Naive thymus-derived CD8-positive, alpha-beta T cell (primary cell): ENCODE measurements at regions not wholly inside any gene's neighbourhood (a gene's known extent, or its start where the extent isn't known, plus 50 kb on each side); places are given as distances from the start of the nearest gene placed in this dataset.

ENCODE experiments used
- ATAC-seq, 2 donors: fragments of 150-1000 bp; cut with Tn5 transposase in 1 of 2; sonication (Bioruptor Pico), chemical (Tn5 transposase) in 1 of 2; 1 replicate in 1 of 2; 2 replicates in 1 of 2; pipeline ENCODE4 v1.10.0; 2021; ENCODE audit warnings: mild to moderate bottlenecking in 2 of 2, moderate library complexity in 2 of 2
- POLR2A ChIA-PET: fragments of 350-600 bp; sonication (Branson Sonifier 250); formaldehyde crosslinking; loops from one replicate; lab custom pipeline; 2021; ENCODE audit warnings: antibody characterized with exemption; lab: Charles Lee
- DNase-seq, 10 donors: peaks; one replicate each; pipeline versions ENCODE4 v3.0.0 to v3.0.0-alpha.2; 2020 to 2022
- H3K27ac Mint-ChIP-seq, 10 donors: one replicate each; pipeline ENCODE4 v1.8.0; 2020 to 2022; ENCODE audit warnings: mild to moderate bottlenecking in 10 of 10, mixed read lengths in 10 of 10, moderate library complexity in 4 of 10, inconsistent platforms in 1 of 10
- H3K27me3 Mint-ChIP-seq, 5 donors: one replicate each; pipeline ENCODE4 v1.8.0; 2021 to 2022; ENCODE audit warnings: mixed read lengths in 5 of 5
- H3K36me3 Mint-ChIP-seq, 3 donors: one replicate each; pipeline ENCODE4 v1.8.0; 2020 to 2022; ENCODE audit warnings: mixed read lengths in 3 of 3, mild to moderate bottlenecking in 2 of 3, inconsistent platforms in 1 of 3
- H3K4me1 Mint-ChIP-seq, 4 donors: one replicate each; pipeline ENCODE4 v1.8.0; 2021 to 2022; ENCODE audit warnings: mixed read lengths in 4 of 4
- H3K4me3 Mint-ChIP-seq, 10 donors: one replicate each; pipeline ENCODE4 v1.8.0; 2020 to 2022; ENCODE audit warnings: mild to moderate bottlenecking in 10 of 10, mixed read lengths in 10 of 10, moderate library complexity in 6 of 10, inconsistent platforms in 1 of 10
- H3K9me3 Mint-ChIP-seq, 9 donors: one replicate each; pipeline ENCODE4 v1.8.0; 2020 to 2022; ENCODE audit warnings: mixed read lengths in 9 of 9, mild to moderate bottlenecking in 3 of 9, inconsistent platforms in 1 of 9, moderate library complexity in 1 of 9

DNA sequence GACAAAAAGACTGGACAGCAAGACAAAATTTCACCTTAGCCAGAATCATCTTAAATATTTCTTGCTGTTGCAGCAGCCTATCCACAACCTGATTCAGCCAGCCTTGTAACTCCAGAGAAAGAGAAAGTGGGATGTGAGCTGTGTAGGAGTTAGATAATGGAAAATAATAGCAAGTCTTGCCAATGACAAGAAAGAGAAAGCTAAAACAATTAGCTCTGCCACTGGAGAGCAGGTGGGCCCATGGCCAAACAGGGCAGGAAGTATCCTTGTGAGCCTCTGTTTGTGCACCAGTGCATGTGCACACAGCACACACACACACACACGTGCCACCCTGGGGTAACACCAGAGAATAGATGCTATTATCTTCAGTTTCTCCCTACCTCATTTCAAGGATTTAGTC is 106.0 kb upstream of the CCDC196 start:
- Mint-ChIP-seq H3K4me1 (no peaks in the 10 kb centered on the region), H3K27ac (no peak overlapping the region), H3K4me3 (no peak overlapping the region), H3K9me3 (no peaks in the 10 kb centered on the region), H3K27me3 (peaks cover 0 to 3% (median 0%) of the 10 kb centered on the region in 5 donors), H3K36me3 (peaks cover 0 to 3% (median 0%) of the 10 kb centered on the region in 3 donors)
- no peak for ATAC-seq
- no peak for DNase-seq
- POLR2A ChIA-PET: no interaction called here

DNA sequence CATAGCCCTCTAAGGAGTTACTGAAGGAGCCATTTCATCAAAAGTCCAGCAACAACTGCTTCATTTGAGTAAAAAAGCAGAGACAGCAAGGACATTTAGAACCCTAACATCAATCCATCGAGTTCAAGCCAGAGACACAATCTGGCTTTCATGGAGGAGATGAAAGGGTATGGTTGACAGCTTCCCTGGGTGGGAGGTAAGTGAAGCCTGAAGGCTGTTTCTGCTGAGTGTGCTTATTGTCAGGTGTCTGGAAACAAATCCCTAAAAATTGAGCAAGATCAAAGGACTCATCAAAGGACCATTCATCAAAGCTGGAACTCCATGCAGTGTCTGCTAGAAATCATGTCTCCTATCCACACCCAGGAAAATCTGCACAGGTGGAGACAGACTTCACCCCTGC is 104.4 kb upstream of the CCDC196 start:
- H3K36me3 Mint-ChIP-seq: peaks cover 0 to 3% (median 0%) of the 10 kb centered on the region in 3 donors
- DNase-seq: no peak
- H3K9me3 Mint-ChIP-seq: no peaks in the 10 kb centered on the region
- no peak for ATAC-seq
- H3K27ac Mint-ChIP-seq: no peak overlapping the region
- H3K27me3 Mint-ChIP-seq: peaks cover 0 to 3% (median 0%) of the 10 kb centered on the region in 5 donors
- H3K4me3 Mint-ChIP-seq: no peak overlapping the region
- H3K4me1 Mint-ChIP-seq: no peaks in the 10 kb centered on the region
- POLR2A ChIA-PET: no interaction called here

DNA sequence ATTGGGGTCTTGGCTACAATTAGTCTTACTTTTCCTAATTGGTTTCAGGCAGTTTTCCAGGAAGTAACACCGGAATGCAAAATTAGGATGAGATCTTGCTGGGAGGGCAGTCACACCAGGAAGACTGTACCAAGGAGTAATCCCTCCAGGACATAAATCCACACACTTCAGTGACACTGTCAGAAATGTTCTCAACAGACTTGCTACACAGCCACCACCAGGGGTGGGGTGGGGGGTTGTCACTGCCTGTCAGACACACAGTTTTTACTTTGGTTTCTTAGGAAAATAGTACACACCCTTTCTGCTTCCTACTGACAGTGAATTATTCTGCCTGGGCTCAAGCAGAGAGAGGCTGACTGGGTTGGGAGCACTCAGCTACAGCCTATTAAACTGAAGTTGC is 102.9 kb upstream of the CCDC196 start:
- H3K27me3 Mint-ChIP-seq: peaks cover 0 to 3% (median 0%) of the 10 kb centered on the region in 5 donors
- no peak for ATAC-seq
- H3K4me1 Mint-ChIP-seq: no peaks in the 10 kb centered on the region
- POLR2A ChIA-PET: no interaction called here
- H3K4me3 Mint-ChIP-seq: no peak overlapping the region
- no peak overlapping the region for H3K27ac Mint-ChIP-seq
- no peak for DNase-seq
- H3K9me3 Mint-ChIP-seq: no peaks in the 10 kb centered on the region
- peaks cover 0 to 3% (median 0%) of the 10 kb centered on the region in 3 donors for H3K36me3 Mint-ChIP-seq

DNA sequence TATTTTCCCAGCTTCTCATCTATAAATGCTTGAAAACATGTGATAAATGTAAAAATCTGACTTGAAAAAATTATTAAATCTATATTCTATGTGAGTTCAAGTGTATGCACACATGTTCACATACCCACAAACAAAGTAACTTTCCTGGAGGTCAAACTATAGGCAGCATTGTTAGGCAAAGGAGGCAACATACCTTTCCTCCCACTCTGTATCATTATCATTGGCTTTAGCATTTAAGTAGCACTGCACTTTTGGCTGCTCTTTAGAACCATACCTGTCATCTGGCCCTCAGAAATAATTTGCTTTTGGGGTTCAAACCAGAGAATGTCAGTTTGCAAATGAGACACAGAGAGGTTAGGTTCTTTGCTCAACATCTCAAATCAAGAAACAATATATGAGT is 102.4 kb upstream of the CCDC196 start:
- POLR2A ChIA-PET: no interaction called here
- no peak for ATAC-seq
- no peaks in the 10 kb centered on the region for H3K9me3 Mint-ChIP-seq
- peaks cover 0 to 6% (median 0%) of the 10 kb centered on the region in 5 donors for H3K27me3 Mint-ChIP-seq
- H3K4me1 Mint-ChIP-seq: no peaks in the 10 kb centered on the region
- DNase-seq: no peak
- peaks cover 0 to 2% (median 0%) of the 10 kb centered on the region in 3 donors for H3K36me3 Mint-ChIP-seq
- no peak overlapping the region for H3K27ac Mint-ChIP-seq
- no peak overlapping the region for H3K4me3 Mint-ChIP-seq

DNA sequence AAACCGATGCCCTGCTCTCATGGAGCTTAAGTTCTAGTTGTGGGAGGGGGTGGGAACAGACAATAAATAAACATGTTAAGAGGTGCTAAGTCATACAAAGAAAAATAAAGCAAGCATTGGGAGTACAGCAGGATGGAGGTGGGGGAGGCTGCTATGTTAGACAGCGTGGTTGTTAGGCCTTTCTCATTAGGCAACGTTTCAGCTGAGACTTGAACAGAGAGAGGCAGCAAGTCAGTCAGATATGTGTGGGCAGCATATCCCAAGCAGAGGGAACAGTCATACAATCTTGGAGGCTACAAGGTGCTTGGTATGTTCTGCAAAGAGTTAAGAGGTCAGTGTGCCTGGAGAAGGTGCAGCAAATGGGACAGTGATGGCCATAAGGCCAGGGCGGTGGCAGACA is 97.7 kb upstream of the CCDC196 start:
- POLR2A ChIA-PET: interaction anchor here (0.6 kb wide), 1 partner anchor 169 kb away, joined by 4 read pairs; no protein-coding TSS in a partner anchor
- H3K36me3 Mint-ChIP-seq: peaks cover 0 to 2% (median 0%) of the 10 kb centered on the region in 3 donors
- peaks cover 0 to 3% (median 0%) of the 10 kb centered on the region in 4 donors for H3K4me1 Mint-ChIP-seq
- no peak for ATAC-seq
- H3K9me3 Mint-ChIP-seq: no peaks in the 10 kb centered on the region
- no peak overlapping the region for H3K4me3 Mint-ChIP-seq
- peaks cover 0 to 9% (median 1%) of the 10 kb centered on the region in 5 donors for H3K27me3 Mint-ChIP-seq
- no peak for DNase-seq
- peak overlapping the region in 1 of 10 donors; percentile 30 for H3K27ac Mint-ChIP-seq

DNA sequence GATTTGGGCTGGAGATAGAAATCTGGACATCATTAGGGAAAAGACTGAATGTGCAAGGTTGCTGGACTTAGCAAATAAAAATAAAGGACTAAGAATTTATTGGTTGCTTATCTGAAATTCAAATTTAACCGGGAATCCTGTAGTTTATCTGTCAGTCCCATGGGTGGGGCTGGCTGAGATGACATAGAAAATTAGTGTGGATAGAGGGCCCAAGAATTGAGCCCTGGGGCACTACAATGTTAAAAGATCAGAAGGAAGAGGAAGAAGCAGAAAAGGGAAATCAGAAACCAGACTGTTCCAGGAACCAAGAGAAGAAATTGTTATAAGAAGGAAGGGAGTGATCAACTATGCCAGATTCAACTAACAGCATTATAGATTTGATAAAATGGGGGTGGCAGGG is 96.7 kb upstream of the CCDC196 start:
- peaks cover 0 to 9% (median 1%) of the 10 kb centered on the region in 5 donors for H3K27me3 Mint-ChIP-seq
- POLR2A ChIA-PET: no interaction called here
- no peaks in the 10 kb centered on the region for H3K9me3 Mint-ChIP-seq
- DNase-seq (no peak), ATAC-seq (no peak)
- H3K4me1 Mint-ChIP-seq: peaks cover 0 to 3% (median 0%) of the 10 kb centered on the region in 4 donors
- H3K36me3 Mint-ChIP-seq: peaks cover 0 to 2% (median 0%) of the 10 kb centered on the region in 3 donors
- H3K27ac Mint-ChIP-seq: peak overlapping the region in 1 of 10 donors; percentile 22
- no peak overlapping the region for H3K4me3 Mint-ChIP-seq

DNA sequence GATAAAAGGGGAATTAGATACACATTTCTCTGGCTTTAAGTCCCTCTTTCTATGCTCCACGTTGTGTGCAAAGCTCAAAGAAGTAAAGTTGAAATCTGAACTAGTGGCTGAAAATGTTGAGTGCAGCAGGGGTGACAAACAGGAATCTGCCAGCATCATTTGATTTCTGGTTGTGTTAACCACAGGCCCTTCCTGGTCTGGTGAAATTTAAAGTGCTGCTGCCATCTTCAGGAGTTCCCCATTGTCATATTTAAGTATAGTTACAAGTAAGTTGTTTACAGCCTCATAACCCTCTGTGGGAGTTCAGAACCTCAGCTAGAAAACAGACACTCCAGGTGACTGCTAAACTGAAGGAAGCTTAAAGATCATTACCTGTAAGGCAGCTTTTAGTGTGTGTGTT is 90.9 kb upstream of the CCDC196 start:
- peaks cover 0 to 2% (median 0%) of the 10 kb centered on the region in 5 donors for H3K27me3 Mint-ChIP-seq
- POLR2A ChIA-PET: no interaction called here
- peak; percentile 78 to 85 for ATAC-seq
- H3K27ac Mint-ChIP-seq: peak overlapping the region in 5 of 10 donors; percentile 1 to 56 (median 6)
- H3K36me3 Mint-ChIP-seq: peaks cover 0 to 2% (median 0%) of the 10 kb centered on the region in 3 donors
- no peaks in the 10 kb centered on the region for H3K9me3 Mint-ChIP-seq
- H3K4me3 Mint-ChIP-seq: no peak overlapping the region
- H3K4me1 Mint-ChIP-seq: peaks cover 4 to 8% (median 6%) of the 10 kb centered on the region in 4 donors
- DNase-seq: peak in 5 of 10 donors; percentile 7 to 43 (median 17)

DNA sequence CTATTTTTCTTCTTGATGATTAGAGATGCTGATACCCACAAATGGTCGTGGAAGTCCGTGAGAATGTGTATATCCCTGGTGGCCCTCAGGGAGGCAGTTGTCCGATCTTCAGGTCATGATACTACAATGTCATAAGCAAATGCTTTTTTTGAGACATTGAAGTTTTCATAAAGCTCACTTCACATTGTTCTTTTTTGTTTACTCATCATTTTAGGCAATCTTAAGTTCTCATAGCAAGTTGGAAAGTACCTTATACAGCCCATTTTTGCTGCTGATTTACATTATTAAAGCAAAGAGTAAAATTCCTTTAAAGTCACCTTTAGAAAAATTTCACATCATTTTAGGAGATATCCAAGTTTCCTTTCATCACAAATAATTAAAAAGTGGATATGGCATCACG is 90.0 kb upstream of the CCDC196 start:
- no peak for ATAC-seq
- H3K27ac Mint-ChIP-seq: no peak overlapping the region

DNA sequence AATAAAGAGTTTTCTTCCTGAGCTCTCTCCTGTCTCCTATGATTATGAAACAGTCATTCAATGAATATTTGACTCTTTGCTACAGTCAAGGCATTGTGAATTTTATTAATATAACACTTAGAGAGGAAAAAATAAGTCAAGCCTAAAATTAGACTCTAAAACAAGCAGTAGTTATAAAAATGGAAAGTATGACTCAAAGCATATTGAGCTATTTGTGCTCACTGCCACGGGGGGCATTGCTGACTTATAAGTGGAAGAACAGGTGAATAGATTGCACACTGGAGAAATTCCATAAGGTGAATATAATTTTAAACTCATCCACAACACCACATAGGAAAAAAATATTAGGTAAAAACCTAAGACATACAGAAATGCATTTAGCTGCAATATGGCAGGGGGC is 87.7 kb upstream of the CCDC196 start:
- Mint-ChIP-seq H3K27me3 (no peaks in the 10 kb centered on the region), H3K4me3 (no peak overlapping the region), H3K36me3 (no peaks in the 10 kb centered on the region), H3K27ac (no peak overlapping the region), H3K4me1 (peaks cover 4 to 13% (median 7%) of the 10 kb centered on the region in 4 donors), H3K9me3 (no peaks in the 10 kb centered on the region)
- ATAC-seq (no peak), DNase-seq (no peak)
- POLR2A ChIA-PET: no interaction called here

More for the DNA sequence above, 90.0 kb upstream of the CCDC196 start:
- POLR2A ChIA-PET: no interaction called here
- no peak for DNase-seq
- Mint-ChIP-seq H3K4me3 (no peak overlapping the region), H3K27me3 (peaks cover 0 to 2% (median 0%) of the 10 kb centered on the region in 5 donors), H3K9me3 (no peaks in the 10 kb centered on the region), H3K4me1 (peaks cover 4 to 8% (median 6%) of the 10 kb centered on the region in 4 donors), H3K36me3 (peaks cover 0 to 2% (median 0%) of the 10 kb centered on the region in 3 donors)

DNA sequence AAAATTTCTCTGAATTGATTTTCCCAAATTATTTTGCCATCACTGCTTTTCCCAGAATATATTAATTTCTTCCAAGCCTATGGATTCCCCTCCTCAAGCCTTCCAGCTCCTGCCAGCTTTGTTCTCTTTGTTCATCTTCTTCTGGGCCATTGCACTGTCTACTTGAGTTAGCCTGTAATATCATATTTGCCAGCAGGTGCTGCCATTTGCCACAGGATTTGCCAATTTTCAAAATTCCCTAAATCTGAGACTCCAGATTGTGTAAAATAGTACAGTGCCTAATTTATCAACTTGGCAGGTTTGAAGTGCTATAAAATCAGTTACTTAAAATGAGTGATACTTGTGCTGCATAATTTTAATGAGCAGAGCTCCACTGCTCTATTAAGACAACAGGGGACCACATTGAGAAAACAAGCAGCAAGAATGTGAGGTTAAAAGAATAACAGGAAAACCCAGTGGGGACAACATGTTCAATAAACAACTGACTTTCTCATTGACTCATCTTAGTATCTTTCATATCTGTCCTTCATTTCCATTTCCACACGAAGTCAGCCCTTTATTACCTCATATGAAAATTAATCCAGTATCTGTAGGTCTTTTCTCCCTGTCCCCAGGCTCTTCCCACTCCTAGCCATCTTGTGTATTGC is 84.6 kb upstream of the CCDC196 start:
- H3K4me1 Mint-ChIP-seq: peaks cover 0 to 7% (median 0%) of the 10 kb centered on the region in 4 donors
- no peaks in the 10 kb centered on the region for H3K27me3 Mint-ChIP-seq
- no peak for ATAC-seq

DNA sequence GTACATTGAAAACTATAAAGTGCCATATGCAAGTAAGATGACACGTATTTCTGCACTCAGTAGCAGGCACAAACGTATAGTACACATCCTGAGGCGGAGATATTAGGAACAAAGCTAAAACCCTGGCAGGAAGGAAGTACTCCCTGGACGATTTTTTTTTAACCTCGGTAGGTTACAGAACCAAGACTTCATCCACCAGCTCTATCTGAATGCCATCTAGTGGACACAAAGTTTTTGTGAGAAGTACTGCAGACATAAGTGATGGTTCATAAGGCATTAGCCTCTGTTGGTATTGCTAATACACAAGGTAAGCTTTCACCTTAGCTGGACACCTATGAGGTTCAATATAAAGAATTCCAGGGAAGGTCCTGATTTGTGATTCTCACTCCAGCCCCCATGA is 83.0 kb upstream of the CCDC196 start:
- POLR2A ChIA-PET: no interaction called here
- Mint-ChIP-seq H3K4me1 (peaks cover 0 to 7% (median 0%) of the 10 kb centered on the region in 4 donors), H3K27ac (no peak overlapping the region), H3K4me3 (peak overlapping the region in 1 of 10 donors; percentile 8), H3K36me3 (no peaks in the 10 kb centered on the region), H3K27me3 (no peaks in the 10 kb centered on the region), H3K9me3 (no peaks in the 10 kb centered on the region)
- ATAC-seq (peak; percentile 41 to 53), DNase-seq (peak in 2 of 10 donors; percentile 19 to 21)

More for the DNA sequence above, 84.6 kb upstream of the CCDC196 start:
- Mint-ChIP-seq H3K9me3 (no peaks in the 10 kb centered on the region), H3K4me3 (no peak overlapping the region), H3K27ac (no peak overlapping the region), H3K36me3 (no peaks in the 10 kb centered on the region)
- no peak for DNase-seq
- POLR2A ChIA-PET: no interaction called here

DNA sequence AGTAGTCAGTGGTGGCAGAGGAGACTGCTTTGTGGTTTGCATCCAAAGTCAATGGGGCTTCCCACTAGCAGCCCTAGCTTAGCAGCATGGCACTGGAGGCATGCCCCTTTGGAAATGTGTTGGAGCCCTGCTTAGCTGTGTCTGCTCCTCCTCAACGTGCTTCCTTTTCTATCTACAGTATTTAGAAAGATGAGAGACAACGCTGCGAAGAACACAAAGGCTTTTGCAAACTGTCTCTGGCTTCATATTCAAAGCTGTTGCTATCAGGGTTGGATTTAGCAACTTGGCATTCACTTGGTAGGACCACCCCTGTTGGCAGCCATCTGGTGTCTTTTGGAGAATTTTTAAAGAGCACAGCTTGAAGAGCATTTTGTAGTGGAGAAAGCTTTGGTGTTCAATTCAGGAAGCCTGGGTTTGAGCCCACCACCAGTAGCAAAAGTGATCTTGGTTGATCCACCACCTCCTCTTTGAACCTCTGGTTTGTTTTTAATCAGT is 82.1 kb upstream of the CCDC196 start:
- H3K9me3 Mint-ChIP-seq: peaks cover 0 to 4% (median 0%) of the 10 kb centered on the region in 9 donors
- POLR2A ChIA-PET: no interaction called here

DNA sequence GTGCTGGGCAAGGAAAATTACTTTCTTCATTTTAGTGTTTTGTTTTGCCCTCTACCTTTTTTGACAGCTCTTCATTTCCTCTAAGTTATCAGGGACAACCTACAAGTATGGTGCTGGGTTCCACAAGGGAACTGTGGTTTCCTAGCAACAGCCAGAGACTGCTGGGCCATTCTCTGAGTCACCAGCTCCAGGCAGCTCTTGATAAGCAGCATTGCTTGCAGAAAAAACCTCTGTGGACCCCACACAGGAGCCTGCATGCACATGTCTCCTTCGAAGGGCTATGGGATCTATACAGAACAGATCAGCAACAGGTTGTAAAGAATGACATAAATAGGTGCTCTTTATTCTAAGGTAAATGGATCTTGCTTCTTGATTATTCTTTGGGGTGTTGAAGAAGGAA is 81.0 kb upstream of the CCDC196 start:
- DNase-seq (no peak), ATAC-seq (no peak)
- Mint-ChIP-seq H3K9me3 (peaks cover 0 to 4% (median 0%) of the 10 kb centered on the region in 9 donors), H3K36me3 (peaks cover 0 to 3% (median 0%) of the 10 kb centered on the region in 3 donors), H3K27ac (no peak overlapping the region), H3K4me3 (no peak overlapping the region), H3K27me3 (no peaks in the 10 kb centered on the region), H3K4me1 (peaks cover 0 to 7% (median 0%) of the 10 kb centered on the region in 4 donors)
- POLR2A ChIA-PET: no interaction called here

More for the DNA sequence above, 82.1 kb upstream of the CCDC196 start:
- H3K4me1 Mint-ChIP-seq: peaks cover 0 to 7% (median 0%) of the 10 kb centered on the region in 4 donors
- peaks cover 0 to 3% (median 0%) of the 10 kb centered on the region in 3 donors for H3K36me3 Mint-ChIP-seq
- no peak overlapping the region for H3K4me3 Mint-ChIP-seq
- DNase-seq (no peak), ATAC-seq (no peak)
- no peaks in the 10 kb centered on the region for H3K27me3 Mint-ChIP-seq
- no peak overlapping the region for H3K27ac Mint-ChIP-seq
